ENCODE measurements at regions not wholly inside any gene's neighbourhood (a gene's known extent, or its start where the extent isn't known, plus 50 kb on each side); places are given as distances from the start of the nearest gene placed in this dataset.

DNA sequence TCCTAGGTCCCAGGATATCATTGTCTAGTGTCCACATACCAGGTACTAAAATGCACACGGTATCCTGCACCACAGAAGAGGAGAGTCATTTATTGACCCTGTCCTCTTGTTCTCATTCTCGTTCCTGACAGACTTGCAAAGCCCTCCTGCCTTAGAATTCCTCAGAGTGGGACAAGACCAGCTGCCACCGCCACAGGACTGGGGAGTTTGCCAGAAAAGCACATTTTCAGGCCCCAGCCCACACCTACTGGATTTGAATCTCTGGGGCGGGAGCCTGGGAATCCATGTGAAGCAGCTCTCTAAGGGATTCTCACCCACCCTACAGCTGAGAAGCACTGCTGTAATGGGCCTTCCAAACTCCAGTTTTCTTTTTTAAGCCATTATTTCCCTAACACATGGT lies 68.0 kb upstream of the FANCC start:
- intact Hi-C loops (cut with micrococcal nuclease; ENCODE audit: unreplicated experiment) = no loop called here
- ChIA-PET POLR2A (interaction anchor here (0.5 to 0.7 kb wide), 2 partner anchors 165 to 1216 kb away, joined by 3 to 6 read pairs; no protein-coding TSS in a partner anchor), CTCF (ENCODE audit: unreplicated experiment) (no interaction called here)
- BruUV-seq (replicated peaks) = no TSS peak
- Histone ChIP-seq H3K9me3 (ENCODE audit: low read length) (no peaks in the 10 kb centered on the region), H3K4me1 (ENCODE audit: insufficient read depth, low read length, poor library complexity, severe bottlenecking) (no peaks in the 10 kb centered on the region), H3K36me3 (ENCODE audit: insufficient read depth, low read length) (no peaks in the 10 kb centered on the region), H3K9me2 (ENCODE audit: insufficient read depth, low read length) (no peaks in the 10 kb centered on the region), H3K27ac (ENCODE audit: low read depth, low read length, poor library complexity, severe bottlenecking) (no peak overlapping the region), H4K20me1 (ENCODE audit: insufficient read depth, low read length) (no peaks in the 10 kb centered on the region), H2AFZ (ENCODE audit: low read length) (no peak overlapping the region), H3K4me3 (ENCODE audit: low read depth, low read length, poor library complexity, severe bottlenecking) (no peak overlapping the region), H3K79me2 (ENCODE audit: insufficient read depth, low read depth, low read length) (no peaks in the 10 kb centered on the region), H3K4me2 (ENCODE audit: low read length) (no peak overlapping the region)
- TF ChIP-seq EZH2phosphoT487 (IDR thresholded peaks at IDR 0.05; ENCODE audit: borderline replicate concordance, low read depth, low read length) = no peak
- TF ChIP-seq, protein P1, sequence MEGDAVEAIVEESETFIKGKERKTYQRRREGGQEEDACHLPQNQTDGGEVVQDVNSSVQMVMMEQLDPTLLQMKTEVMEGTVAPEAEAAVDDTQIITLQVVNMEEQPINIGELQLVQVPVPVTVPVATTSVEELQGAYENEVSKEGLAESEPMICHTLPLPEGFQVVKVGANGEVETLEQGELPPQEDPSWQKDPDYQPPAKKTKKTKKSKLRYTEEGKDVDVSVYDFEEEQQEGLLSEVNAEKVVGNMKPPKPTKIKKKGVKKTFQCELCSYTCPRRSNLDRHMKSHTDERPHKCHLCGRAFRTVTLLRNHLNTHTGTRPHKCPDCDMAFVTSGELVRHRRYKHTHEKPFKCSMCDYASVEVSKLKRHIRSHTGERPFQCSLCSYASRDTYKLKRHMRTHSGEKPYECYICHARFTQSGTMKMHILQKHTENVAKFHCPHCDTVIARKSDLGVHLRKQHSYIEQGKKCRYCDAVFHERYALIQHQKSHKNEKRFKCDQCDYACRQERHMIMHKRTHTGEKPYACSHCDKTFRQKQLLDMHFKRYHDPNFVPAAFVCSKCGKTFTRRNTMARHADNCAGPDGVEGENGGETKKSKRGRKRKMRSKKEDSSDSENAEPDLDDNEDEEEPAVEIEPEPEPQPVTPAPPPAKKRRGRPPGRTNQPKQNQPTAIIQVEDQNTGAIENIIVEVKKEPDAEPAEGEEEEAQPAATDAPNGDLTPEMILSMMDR (conservative IDR thresholded peaks at IDR 0.05; ENCODE audit: low read length) = no peak
- DNase-seq (ENCODE audit: low spot score) = no peak

DNA sequence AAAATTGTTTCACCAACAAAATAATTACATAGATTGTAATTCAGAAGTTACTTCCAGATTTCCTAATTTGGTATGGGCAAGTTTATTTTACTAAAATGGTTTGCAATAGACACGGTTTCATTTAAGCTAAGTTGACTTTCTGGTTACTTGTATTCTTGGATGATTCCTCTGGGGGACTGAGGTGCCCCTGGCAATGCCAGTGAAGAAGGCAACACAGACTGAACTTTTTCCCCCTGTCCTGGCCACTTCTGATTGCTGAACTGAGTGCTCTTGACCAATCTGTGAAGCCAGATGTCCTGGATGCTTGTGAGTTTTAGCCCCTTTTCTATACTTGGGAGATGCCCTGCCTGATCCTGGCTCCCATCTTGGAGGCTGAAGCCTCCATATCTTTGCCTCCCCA lies 66.3 kb upstream of the FANCC start:
- Histone ChIP-seq H4K20me1 (ENCODE audit: insufficient read depth, low read length) (no peaks in the 10 kb centered on the region), H2AFZ (ENCODE audit: low read length) (no peak overlapping the region), H3K9me3 (ENCODE audit: low read length) (no peaks in the 10 kb centered on the region), H3K9me2 (ENCODE audit: insufficient read depth, low read length) (no peaks in the 10 kb centered on the region), H3K79me2 (ENCODE audit: insufficient read depth, low read depth, low read length) (no peaks in the 10 kb centered on the region), H3K36me3 (ENCODE audit: insufficient read depth, low read length) (no peaks in the 10 kb centered on the region), H3K4me1 (ENCODE audit: insufficient read depth, low read length, poor library complexity, severe bottlenecking) (no peaks in the 10 kb centered on the region), H3K27ac (ENCODE audit: low read depth, low read length, poor library complexity, severe bottlenecking) (no peak overlapping the region), H3K4me2 (ENCODE audit: low read length) (no peak overlapping the region), H3K4me3 (ENCODE audit: low read depth, low read length, poor library complexity, severe bottlenecking) (no peak overlapping the region)
- CTCF ChIA-PET (ENCODE audit: unreplicated experiment) = no interaction called here
- POLR2A ChIA-PET = no interaction called here
- intact Hi-C loops (cut with micrococcal nuclease; ENCODE audit: unreplicated experiment) = no loop called here
- no peak for TF ChIP-seq EZH2phosphoT487 (IDR thresholded peaks at IDR 0.05; ENCODE audit: borderline replicate concordance, low read depth, low read length)
- TF ChIP-seq, protein P1 (conservative IDR thresholded peaks at IDR 0.05; ENCODE audit: low read length) = no peak
- DNase-seq (ENCODE audit: low spot score) = no peak
- BruUV-seq (replicated peaks) = no TSS peak

DNA sequence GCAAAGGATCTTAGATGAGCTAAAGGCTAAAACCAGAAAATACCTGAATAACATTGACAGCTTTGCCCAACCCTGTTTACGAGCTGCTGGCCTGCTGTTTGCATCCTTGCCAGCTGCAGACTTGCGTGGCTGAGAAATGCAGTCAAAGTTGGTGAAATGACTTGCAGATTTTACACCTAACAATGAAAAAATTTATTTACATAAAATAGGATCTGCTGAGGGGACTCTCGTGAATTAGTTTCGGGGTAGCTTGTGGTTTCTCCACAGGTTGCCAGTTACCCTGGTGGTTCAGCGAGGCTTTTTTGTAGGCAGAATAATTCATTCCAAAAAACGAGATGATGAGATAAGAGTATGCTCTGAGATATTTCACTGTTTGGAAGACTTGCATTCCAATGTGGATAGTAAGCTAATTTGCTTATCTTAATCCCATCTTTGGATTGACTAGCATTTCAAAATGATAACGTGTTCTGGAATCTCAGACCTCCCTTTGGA lies 65.7 kb upstream of the FANCC start:
- BruUV-seq (replicated peaks) = no TSS peak

More for the DNA sequence above, 65.7 kb upstream of the FANCC start:
- ChIA-PET CTCF (ENCODE audit: unreplicated experiment) (no interaction called here), POLR2A (no interaction called here)
- Histone ChIP-seq H3K36me3 (ENCODE audit: insufficient read depth, low read length) (no peaks in the 10 kb centered on the region), H3K4me3 (ENCODE audit: low read depth, low read length, poor library complexity, severe bottlenecking) (no peak overlapping the region), H3K4me2 (ENCODE audit: low read length) (no peak overlapping the region), H3K27ac (ENCODE audit: low read depth, low read length, poor library complexity, severe bottlenecking) (no peak overlapping the region), H3K9me2 (ENCODE audit: insufficient read depth, low read length) (no peaks in the 10 kb centered on the region), H2AFZ (ENCODE audit: low read length) (no peak overlapping the region), H3K4me1 (ENCODE audit: insufficient read depth, low read length, poor library complexity, severe bottlenecking) (no peaks in the 10 kb centered on the region), H4K20me1 (ENCODE audit: insufficient read depth, low read length) (no peaks in the 10 kb centered on the region), H3K9me3 (ENCODE audit: low read length) (no peaks in the 10 kb centered on the region), H3K79me2 (ENCODE audit: insufficient read depth, low read depth, low read length) (no peaks in the 10 kb centered on the region)
- TF ChIP-seq EZH2phosphoT487 (IDR thresholded peaks at IDR 0.05; ENCODE audit: borderline replicate concordance, low read depth, low read length) = no peak
- TF ChIP-seq, protein P1 (conservative IDR thresholded peaks at IDR 0.05; ENCODE audit: low read length) = no peak
- intact Hi-C loops (cut with micrococcal nuclease; ENCODE audit: unreplicated experiment) = no loop called here
- DNase-seq (ENCODE audit: low spot score) = no peak

All from OCI-LY7 (cell line).